ENCODE measurements at regions not wholly inside any gene's neighbourhood (a gene's known extent, or its start where the extent isn't known, plus 50 kb on each side); places are given as distances from the start of the nearest gene placed in this dataset.

- TF ChIP-seq GATA3 (IDR thresholded peaks at IDR 0.05; ENCODE audit: low read depth, low read length) (no peak), GATA2 (IDR thresholded peaks at IDR 0.05; ENCODE audit: low read depth, low read length) (no peak)
These were observed 228.0 kb downstream of the RDH14 start for GRCh38 chr2:18332477-18332876.

All from SH-SY5Y (cell line).